ENCODE measurements at regions not wholly inside any gene's neighbourhood (a gene's known extent, or its start where the extent isn't known, plus 50 kb on each side); places are given as distances from the start of the nearest gene placed in this dataset.

GRCh38 chr6:147834084-147834776 lies 325.7 kb downstream of the SAMD5 start:
- no peak overlapping the region for H3K4me3 ChIP-seq (ENCODE audit: low read depth, low read length)
- H3K4me1 ChIP-seq (ENCODE audit: control insufficient read depth, insufficient read depth, low read length, unreplicated experiment) = no peaks in the 10 kb centered on the region
- no peak overlapping the region for H3K27ac ChIP-seq (ENCODE audit: low read depth, low read length)
- H2AFZ ChIP-seq (ENCODE audit: low read length, unreplicated experiment) = no peak overlapping the region
- H3K79me2 ChIP-seq (ENCODE audit: control insufficient read depth, insufficient read depth, low read length, unreplicated experiment) = no peaks in the 10 kb centered on the region
- H3K27me3 ChIP-seq (ENCODE audit: insufficient read depth, low read length) = no peaks in the 10 kb centered on the region
- H3K36me3 ChIP-seq (ENCODE audit: insufficient read depth, low read length) = no peaks in the 10 kb centered on the region

GRCh38 chr6:147837540-147837939 lies 329.1 kb downstream of the SAMD5 start:
- Histone ChIP-seq H3K36me3 (ENCODE audit: insufficient read depth, low read length) (no peaks in the 10 kb centered on the region), H3K27ac (ENCODE audit: low read depth, low read length) (no peak overlapping the region), H3K27me3 (ENCODE audit: insufficient read depth, low read length) (no peaks in the 10 kb centered on the region), H3K4me3 (ENCODE audit: low read depth, low read length) (no peak overlapping the region), H3K4me1 (ENCODE audit: control insufficient read depth, insufficient read depth, low read length, unreplicated experiment) (no peaks in the 10 kb centered on the region), H3K79me2 (ENCODE audit: control insufficient read depth, insufficient read depth, low read length, unreplicated experiment) (no peaks in the 10 kb centered on the region), H2AFZ (ENCODE audit: low read length, unreplicated experiment) (no peak overlapping the region)

GRCh38 chr6:147839708-147840610 lies 331.5 kb downstream of the SAMD5 start:
- Histone ChIP-seq H2AFZ (ENCODE audit: low read length, unreplicated experiment) (no peak overlapping the region), H3K4me1 (ENCODE audit: control insufficient read depth, insufficient read depth, low read length, unreplicated experiment) (no peaks in the 10 kb centered on the region), H3K27ac (ENCODE audit: low read depth, low read length) (no peak overlapping the region), H3K4me3 (ENCODE audit: low read depth, low read length) (no peak overlapping the region), H3K36me3 (ENCODE audit: insufficient read depth, low read length) (no peaks in the 10 kb centered on the region), H3K79me2 (ENCODE audit: control insufficient read depth, insufficient read depth, low read length, unreplicated experiment) (no peaks in the 10 kb centered on the region), H3K27me3 (ENCODE audit: insufficient read depth, low read length) (no peaks in the 10 kb centered on the region)

- Histone ChIP-seq H3K27me3 (ENCODE audit: insufficient read depth, low read length) (no peaks in the 10 kb centered on the region), H3K4me3 (ENCODE audit: low read depth, low read length) (no peak overlapping the region), H3K79me2 (ENCODE audit: control insufficient read depth, insufficient read depth, low read length, unreplicated experiment) (no peaks in the 10 kb centered on the region), H3K36me3 (ENCODE audit: insufficient read depth, low read length) (no peaks in the 10 kb centered on the region), H3K27ac (ENCODE audit: low read depth, low read length) (no peak overlapping the region), H3K4me1 (ENCODE audit: control insufficient read depth, insufficient read depth, low read length, unreplicated experiment) (no peaks in the 10 kb centered on the region), H2AFZ (ENCODE audit: low read length, unreplicated experiment) (no peak overlapping the region)
These were observed 333.2 kb downstream of the SAMD5 start for GRCh38 chr6:147841547-147842148.

- Histone ChIP-seq H3K4me3 (ENCODE audit: low read depth, low read length) (no peak overlapping the region), H3K27ac (ENCODE audit: low read depth, low read length) (no peak overlapping the region), H3K79me2 (ENCODE audit: control insufficient read depth, insufficient read depth, low read length, unreplicated experiment) (no peaks in the 10 kb centered on the region), H3K4me1 (ENCODE audit: control insufficient read depth, insufficient read depth, low read length, unreplicated experiment) (no peaks in the 10 kb centered on the region), H2AFZ (ENCODE audit: low read length, unreplicated experiment) (no peak overlapping the region), H3K27me3 (ENCODE audit: insufficient read depth, low read length) (no peaks in the 10 kb centered on the region), H3K36me3 (ENCODE audit: insufficient read depth, low read length) (no peaks in the 10 kb centered on the region)
These were observed 341.2 kb downstream of the SAMD5 start for GRCh38 chr6:147849401-147850330.

- Histone ChIP-seq H3K36me3 (ENCODE audit: insufficient read depth, low read length) (no peaks in the 10 kb centered on the region), H2AFZ (ENCODE audit: low read length, unreplicated experiment) (no peak overlapping the region), H3K4me1 (ENCODE audit: control insufficient read depth, insufficient read depth, low read length, unreplicated experiment) (no peaks in the 10 kb centered on the region), H3K27ac (ENCODE audit: low read depth, low read length) (no peak overlapping the region), H3K79me2 (ENCODE audit: control insufficient read depth, insufficient read depth, low read length, unreplicated experiment) (no peaks in the 10 kb centered on the region), H3K4me3 (ENCODE audit: low read depth, low read length) (no peak overlapping the region), H3K27me3 (ENCODE audit: insufficient read depth, low read length) (no peaks in the 10 kb centered on the region)
These were observed 344.3 kb downstream of the SAMD5 start for GRCh38 chr6:147852772-147853171.

- Histone ChIP-seq H3K27ac (ENCODE audit: low read depth, low read length) (no peak overlapping the region), H3K79me2 (ENCODE audit: control insufficient read depth, insufficient read depth, low read length, unreplicated experiment) (no peaks in the 10 kb centered on the region), H2AFZ (ENCODE audit: low read length, unreplicated experiment) (no peak overlapping the region), H3K27me3 (ENCODE audit: insufficient read depth, low read length) (no peaks in the 10 kb centered on the region), H3K36me3 (ENCODE audit: insufficient read depth, low read length) (no peaks in the 10 kb centered on the region), H3K4me3 (ENCODE audit: low read depth, low read length) (no peak overlapping the region), H3K4me1 (ENCODE audit: control insufficient read depth, insufficient read depth, low read length, unreplicated experiment) (no peaks in the 10 kb centered on the region)
These were observed 345.1 kb downstream of the SAMD5 start for GRCh38 chr6:147853574-147853973.

- Histone ChIP-seq H2AFZ (ENCODE audit: low read length, unreplicated experiment) (no peak overlapping the region), H3K27me3 (ENCODE audit: insufficient read depth, low read length) (no peaks in the 10 kb centered on the region), H3K36me3 (ENCODE audit: insufficient read depth, low read length) (no peaks in the 10 kb centered on the region), H3K27ac (ENCODE audit: low read depth, low read length) (no peak overlapping the region), H3K4me1 (ENCODE audit: control insufficient read depth, insufficient read depth, low read length, unreplicated experiment) (no peaks in the 10 kb centered on the region), H3K4me3 (ENCODE audit: low read depth, low read length) (no peak overlapping the region), H3K79me2 (ENCODE audit: control insufficient read depth, insufficient read depth, low read length, unreplicated experiment) (no peaks in the 10 kb centered on the region)
These were observed 347.5 kb downstream of the SAMD5 start for GRCh38 chr6:147855803-147856482.

GRCh38 chr6:147856687-147857086 lies 348.2 kb downstream of the SAMD5 start:
- no peaks in the 10 kb centered on the region for H3K27me3 ChIP-seq (ENCODE audit: insufficient read depth, low read length)
- H3K27ac ChIP-seq (ENCODE audit: low read depth, low read length) = no peak overlapping the region
- no peak overlapping the region for H2AFZ ChIP-seq (ENCODE audit: low read length, unreplicated experiment)
- no peak overlapping the region for H3K4me3 ChIP-seq (ENCODE audit: low read depth, low read length)
- H3K79me2 ChIP-seq (ENCODE audit: control insufficient read depth, insufficient read depth, low read length, unreplicated experiment) = no peaks in the 10 kb centered on the region
- H3K4me1 ChIP-seq (ENCODE audit: control insufficient read depth, insufficient read depth, low read length, unreplicated experiment) = no peaks in the 10 kb centered on the region
- H3K36me3 ChIP-seq (ENCODE audit: insufficient read depth, low read length) = no peaks in the 10 kb centered on the region

- H3K27ac ChIP-seq (ENCODE audit: low read depth, low read length) = no peak overlapping the region
- H3K4me1 ChIP-seq (ENCODE audit: control insufficient read depth, insufficient read depth, low read length, unreplicated experiment) = no peaks in the 10 kb centered on the region
- no peak overlapping the region for H2AFZ ChIP-seq (ENCODE audit: low read length, unreplicated experiment)
- no peaks in the 10 kb centered on the region for H3K36me3 ChIP-seq (ENCODE audit: insufficient read depth, low read length)
- no peak overlapping the region for H3K4me3 ChIP-seq (ENCODE audit: low read depth, low read length)
- no peaks in the 10 kb centered on the region for H3K79me2 ChIP-seq (ENCODE audit: control insufficient read depth, insufficient read depth, low read length, unreplicated experiment)
- no peaks in the 10 kb centered on the region for H3K27me3 ChIP-seq (ENCODE audit: insufficient read depth, low read length)
These were observed 349.9 kb downstream of the SAMD5 start for GRCh38 chr6:147858421-147858820.

Data from ACC112 (cell line).